MM.1S (cell line): ENCODE measurements at regions not wholly inside any gene's neighbourhood (a gene's known extent, or its start where the extent isn't known, plus 50 kb on each side); places are given as distances from the start of the nearest gene placed in this dataset.

Experiments
- CTCF ChIP-seq: fragments of 300-600 bp; sonication (generic); IDR thresholded peaks from 2 replicates; pipeline ENCODE4 v1.5.1; 2016; ENCODE audit warnings: antibody characterized with exemption, low read length, mixed read lengths
- EZH2phosphoT487 ChIP-seq: fragments of 300-600 bp; sonication (generic); IDR thresholded peaks from 2 replicates; pipeline ENCODE4 v1.6.1; 2018; ENCODE audit warnings: antibody characterized with exemption, low read length

- no peak for TF ChIP-seq CTCF
- TF ChIP-seq EZH2phosphoT487 = no peak
Observed at GRCh38 chr2:22420076-22420475, 964.9 kb upstream of the KLHL29 start.
